ENCODE measurements at regions not wholly inside any gene's neighbourhood (a gene's known extent, or its start where the extent isn't known, plus 50 kb on each side); places are given as distances from the start of the nearest gene placed in this dataset.

- CTCF ChIA-PET, result interaction anchor here (0.7 kb wide), 1 partner anchor 26 kb away, joined by 3 read pairs; no protein-coding TSS in a partner anchor
- H3K4me3 ChIP-seq (ENCODE audit: low read depth, low read length), result no peak overlapping the region
- no peak for DNase-seq (ENCODE audit: low read depth)
- POLR2A ChIA-PET, result no interaction called here
- H3K27me3 ChIP-seq (ENCODE audit: control insufficient read depth, insufficient read depth, low read length), result no peaks in the 10 kb centered on the region; the same call in 1 of the 2 replicates
- H3K36me3 ChIP-seq (ENCODE audit: control insufficient read depth, insufficient read depth, low read length), result no peaks in the 10 kb centered on the region
- TF ChIP-seq CTCF (IDR thresholded peaks at IDR 0.05; ENCODE audit: insufficient read depth, low read depth, low read length), result no peak
These were observed 266.3 kb upstream of the ECI2 start for GRCh38 chr6:4401408-4402368.

- Histone ChIP-seq H3K36me3 (ENCODE audit: control insufficient read depth, insufficient read depth, low read length) (no peaks in the 10 kb centered on the region), H3K4me3 (ENCODE audit: low read depth, low read length) (no peak overlapping the region), H3K27me3 (ENCODE audit: control insufficient read depth, insufficient read depth, low read length) (no peaks in the 10 kb centered on the region; the same call in 1 of the 2 replicates)
- DNase-seq (ENCODE audit: low read depth), result no peak
- no peak for TF ChIP-seq CTCF (IDR thresholded peaks at IDR 0.05; ENCODE audit: insufficient read depth, low read depth, low read length)
- ChIA-PET CTCF (no interaction called here), POLR2A (no interaction called here)
These were observed 264.3 kb upstream of the ECI2 start for GRCh38 chr6:4399656-4400055.

GRCh38 chr6:4398791-4399190, 263.4 kb upstream of the ECI2 start:
- no peak for DNase-seq (ENCODE audit: low read depth)
- Histone ChIP-seq H3K27me3 (ENCODE audit: control insufficient read depth, insufficient read depth, low read length) (no peaks in the 10 kb centered on the region; the same call in 1 of the 2 replicates), H3K4me3 (ENCODE audit: low read depth, low read length) (no peak overlapping the region), H3K36me3 (ENCODE audit: control insufficient read depth, insufficient read depth, low read length) (no peaks in the 10 kb centered on the region)
- POLR2A ChIA-PET, result no interaction called here
- CTCF ChIA-PET, result interaction anchor here (1.2 kb wide), 1 partner anchor 10 kb away, joined by 4 read pairs; no protein-coding TSS in a partner anchor
- no peak for TF ChIP-seq CTCF (IDR thresholded peaks at IDR 0.05; ENCODE audit: insufficient read depth, low read depth, low read length)

- no peak for TF ChIP-seq CTCF (IDR thresholded peaks at IDR 0.05; ENCODE audit: insufficient read depth, low read depth, low read length)
- no peak for DNase-seq (ENCODE audit: low read depth)
- ChIA-PET POLR2A (no interaction called here), CTCF (no interaction called here)
- Histone ChIP-seq H3K4me3 (ENCODE audit: low read depth, low read length) (no peak overlapping the region), H3K27me3 (ENCODE audit: control insufficient read depth, insufficient read depth, low read length) (no peaks in the 10 kb centered on the region; the same call in 1 of the 2 replicates), H3K36me3 (ENCODE audit: control insufficient read depth, insufficient read depth, low read length) (no peaks in the 10 kb centered on the region)
These were observed 261.9 kb upstream of the ECI2 start for GRCh38 chr6:4397307-4397706.

GRCh38 chr6:4396044-4396443, 260.7 kb upstream of the ECI2 start:
- ChIA-PET CTCF (interaction anchor here (2.2 kb wide), 1 partner anchor 10 kb away, joined by 8 read pairs; no protein-coding TSS in a partner anchor), POLR2A (no interaction called here)
- no peak for DNase-seq (ENCODE audit: low read depth)
- no peak overlapping the region for H3K4me3 ChIP-seq (ENCODE audit: low read depth, low read length)
- no peaks in the 10 kb centered on the region; the same call in 1 of the 2 replicates for H3K27me3 ChIP-seq (ENCODE audit: control insufficient read depth, insufficient read depth, low read length)
- no peak for TF ChIP-seq CTCF (IDR thresholded peaks at IDR 0.05; ENCODE audit: insufficient read depth, low read depth, low read length)
- H3K36me3 ChIP-seq (ENCODE audit: control insufficient read depth, insufficient read depth, low read length), result no peaks in the 10 kb centered on the region
